DND-41 (cell line): ENCODE measurements at regions not wholly inside any gene's neighbourhood (a gene's known extent, or its start where the extent isn't known, plus 50 kb on each side); places are given as distances from the start of the nearest gene placed in this dataset.

ENCODE experiments used
- ATAC-seq: fragments of 200-7000 bp; cut with Tn5 transposase; 3 replicates; pipeline ENCODE4 v1.9.1; 2021; ENCODE audit warnings: low read depth; ENCODE audit not compliant: insufficient read depth
- DNase-seq: peaks from one replicate; pipeline ENCODE4 v3.0.0-alpha.2; 2020
- H2AFZ ChIP-seq: 2 replicates; pipeline ENCODE4 v1.6.0; 2012; ENCODE audit warnings: low read depth, low read length
- H3K27ac ChIP-seq: 2 replicates; pipeline ENCODE4 v1.5.1; 2012; ENCODE audit warnings: low read length, inconsistent platforms
- H3K27me3 ChIP-seq: fragments of 200-600 bp; sonication (generic); 2 replicates; pipeline ENCODE4 v1.6.0; 2012; ENCODE audit warnings: low read length, mild to moderate bottlenecking, inconsistent platforms; ENCODE audit not compliant: insufficient read depth, poor library complexity
- H3K36me3 ChIP-seq: 2 replicates; pipeline ENCODE4 v1.5.1; 2012; ENCODE audit warnings: low read length, inconsistent platforms; ENCODE audit not compliant: insufficient read depth
- H3K4me1 ChIP-seq: 2 replicates; pipeline ENCODE4 v1.5.1; 2012; ENCODE audit warnings: mild to moderate bottlenecking, low read length; ENCODE audit not compliant: insufficient read depth
- H3K4me2 ChIP-seq: 2 replicates; pipeline ENCODE4 v1.6.0; 2012; ENCODE audit warnings: mild to moderate bottlenecking, moderate library complexity, low read length, inconsistent platforms; ENCODE audit not compliant: insufficient read depth
- H3K4me3 ChIP-seq, 2 experiments: fragments of 200-600 bp in 1 of 2; shearing (Covaris generic) in 1 of 2; 2 replicates each; pipeline ENCODE4 v1.5.1; 2012 to 2016; ENCODE audit warnings: inconsistent platforms in 2 of 2, low read length in 2 of 2, mild to moderate bottlenecking in 2 of 2, low read depth in 1 of 2, moderate library complexity in 1 of 2
- H3K79me2 ChIP-seq: 2 replicates; pipeline ENCODE4 v1.6.0; 2012; ENCODE audit warnings: low read length, inconsistent platforms; ENCODE audit not compliant: insufficient read depth
- H3K9ac ChIP-seq: 2 replicates; pipeline ENCODE4 v1.6.0; 2012; ENCODE audit warnings: low read depth, mild to moderate bottlenecking, inconsistent platforms, low read length, moderate library complexity
- H3K9me3 ChIP-seq: 2 replicates; pipeline ENCODE4 v1.5.1; 2012; ENCODE audit warnings: low read length, moderate library complexity, mild to moderate bottlenecking, inconsistent platforms; ENCODE audit not compliant: insufficient read depth, severe bottlenecking
- H4K20me1 ChIP-seq: 2 replicates; pipeline ENCODE4 v1.6.0; 2012; ENCODE audit warnings: low read length; ENCODE audit not compliant: insufficient read depth
- EZH2 ChIP-seq: IDR thresholded peaks from 3 replicates; pipeline ENCODE4 v1.6.1; 2012; ENCODE audit warnings: borderline replicate concordance, low read depth, mild to moderate bottlenecking, moderate library complexity, low read length, inconsistent platforms; ENCODE audit not compliant: severe bottlenecking
- TF ChIP-seq, protein P1 (sequence below): IDR thresholded peaks from 2 replicates; pipeline ENCODE4 v1.5.1; 2012; ENCODE audit warnings: borderline replicate concordance, low read length, moderate library complexity, mild to moderate bottlenecking; ENCODE audit not compliant: poor library complexity, severe bottlenecking; ENCODE audit errors: extremely low read depth

DNA sequence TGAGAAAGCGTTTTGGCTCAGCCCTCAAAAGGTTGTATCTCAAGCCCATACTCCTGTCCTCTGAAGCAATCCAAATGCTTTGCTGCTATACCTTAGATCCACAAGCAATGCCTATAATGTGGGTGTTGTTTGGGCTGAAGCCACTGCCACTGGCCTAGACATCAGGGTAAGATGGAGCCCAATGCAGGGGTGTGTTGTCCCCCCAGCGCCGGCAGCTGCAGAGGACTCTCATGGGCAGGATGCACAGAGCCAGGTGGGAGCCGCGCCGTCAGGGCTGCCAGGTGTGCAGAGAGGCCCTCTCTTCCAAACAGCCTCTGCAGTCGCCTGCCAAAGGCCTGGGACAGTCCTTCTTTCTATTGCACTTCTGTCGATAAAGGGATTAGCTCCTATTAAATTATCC, 205.2 kb upstream of the SHH start:
- no peaks in the 10 kb centered on the region for H3K36me3 ChIP-seq
- H3K4me3 ChIP-seq: no peak overlapping the region
- no peak overlapping the region for H2AFZ ChIP-seq
- H3K4me1 ChIP-seq: no peaks in the 10 kb centered on the region
- no peak overlapping the region for H3K27ac ChIP-seq
- no peak for TF ChIP-seq EZH2
- TF ChIP-seq, protein P1, sequence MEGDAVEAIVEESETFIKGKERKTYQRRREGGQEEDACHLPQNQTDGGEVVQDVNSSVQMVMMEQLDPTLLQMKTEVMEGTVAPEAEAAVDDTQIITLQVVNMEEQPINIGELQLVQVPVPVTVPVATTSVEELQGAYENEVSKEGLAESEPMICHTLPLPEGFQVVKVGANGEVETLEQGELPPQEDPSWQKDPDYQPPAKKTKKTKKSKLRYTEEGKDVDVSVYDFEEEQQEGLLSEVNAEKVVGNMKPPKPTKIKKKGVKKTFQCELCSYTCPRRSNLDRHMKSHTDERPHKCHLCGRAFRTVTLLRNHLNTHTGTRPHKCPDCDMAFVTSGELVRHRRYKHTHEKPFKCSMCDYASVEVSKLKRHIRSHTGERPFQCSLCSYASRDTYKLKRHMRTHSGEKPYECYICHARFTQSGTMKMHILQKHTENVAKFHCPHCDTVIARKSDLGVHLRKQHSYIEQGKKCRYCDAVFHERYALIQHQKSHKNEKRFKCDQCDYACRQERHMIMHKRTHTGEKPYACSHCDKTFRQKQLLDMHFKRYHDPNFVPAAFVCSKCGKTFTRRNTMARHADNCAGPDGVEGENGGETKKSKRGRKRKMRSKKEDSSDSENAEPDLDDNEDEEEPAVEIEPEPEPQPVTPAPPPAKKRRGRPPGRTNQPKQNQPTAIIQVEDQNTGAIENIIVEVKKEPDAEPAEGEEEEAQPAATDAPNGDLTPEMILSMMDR: no peak
- H3K27me3 ChIP-seq: no peaks in the 10 kb centered on the region
- no peaks in the 10 kb centered on the region for H3K79me2 ChIP-seq
- H4K20me1 ChIP-seq: no peaks in the 10 kb centered on the region
- DNase-seq: no peak
- ATAC-seq: no peak
- H3K4me2 ChIP-seq: no peak overlapping the region
- H3K9ac ChIP-seq: no peak overlapping the region
- no peaks in the 10 kb centered on the region for H3K9me3 ChIP-seq

DNA sequence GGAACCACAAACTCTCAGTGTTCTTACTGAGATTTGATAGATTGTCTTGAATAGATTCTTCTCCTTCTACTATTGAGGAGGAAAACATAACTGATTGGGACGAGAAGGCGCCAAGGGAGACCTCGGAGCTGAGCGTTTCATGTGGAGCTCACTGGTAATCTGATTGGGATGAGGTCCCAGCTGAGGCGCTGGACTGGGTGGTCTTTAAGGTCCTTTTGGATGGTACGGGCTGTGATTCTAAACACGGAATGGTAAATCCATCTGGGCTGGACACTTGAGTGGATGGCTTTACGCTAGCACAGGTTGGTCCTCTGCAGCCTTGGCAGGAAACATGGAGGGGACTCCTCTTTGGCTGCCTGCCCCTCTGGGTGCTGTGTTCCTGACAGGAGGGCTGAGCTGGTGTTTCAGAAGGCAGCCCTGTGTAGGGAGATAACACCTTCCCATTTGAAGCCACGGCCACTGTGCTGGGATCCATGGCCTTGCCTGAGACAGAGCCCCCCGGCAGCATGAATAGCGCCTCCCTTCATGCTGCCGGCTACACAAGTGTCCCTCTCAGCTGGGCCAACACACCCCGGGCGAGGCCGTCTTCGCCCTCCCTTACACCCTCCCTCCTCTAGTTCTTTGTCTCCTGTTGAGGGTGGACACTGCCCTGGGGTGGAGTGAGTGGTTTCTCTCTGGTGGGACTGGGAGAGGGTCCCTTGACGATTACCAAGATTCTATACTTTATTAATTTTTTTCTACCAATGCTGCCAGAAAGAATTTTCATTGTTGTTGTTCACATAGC, 203.2 kb upstream of the SHH start:
- no peaks in the 10 kb centered on the region for H3K4me1 ChIP-seq
- no peak overlapping the region for H2AFZ ChIP-seq
- DNase-seq (no peak), ATAC-seq (no peak)
- no peaks in the 10 kb centered on the region for H4K20me1 ChIP-seq
- no peaks in the 10 kb centered on the region for H3K79me2 ChIP-seq
- H3K9ac ChIP-seq: no peak overlapping the region
- H3K36me3 ChIP-seq: no peaks in the 10 kb centered on the region
- no peak overlapping the region for H3K27ac ChIP-seq
- no peaks in the 10 kb centered on the region for H3K27me3 ChIP-seq
- no peaks in the 10 kb centered on the region for H3K9me3 ChIP-seq
- TF ChIP-seq, protein P1: no peak
- no peak for TF ChIP-seq EZH2
- H3K4me3 ChIP-seq: no peak overlapping the region
- no peak overlapping the region for H3K4me2 ChIP-seq

DNA sequence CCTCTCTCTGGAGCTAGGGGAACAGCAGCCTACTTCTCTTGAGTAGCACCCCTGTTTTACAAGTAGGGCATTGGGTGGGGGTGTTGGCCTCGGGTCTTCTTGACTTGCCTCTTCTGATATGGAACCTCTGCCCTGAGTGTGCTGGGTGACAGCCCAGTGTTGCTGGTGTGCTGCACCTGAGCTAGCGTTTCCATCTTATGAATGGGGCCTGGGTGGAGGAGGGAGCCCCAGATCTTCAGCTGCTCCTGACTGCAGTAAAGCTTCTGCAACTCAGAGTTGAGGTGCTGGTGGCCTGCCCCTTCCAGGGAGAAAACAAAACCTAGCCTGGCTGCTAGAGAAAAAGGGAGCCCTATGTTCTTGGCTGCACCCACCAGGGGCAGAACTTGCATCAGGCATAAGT, 202.5 kb upstream of the SHH start:
- Histone ChIP-seq H4K20me1 (no peaks in the 10 kb centered on the region), H3K9ac (no peak overlapping the region), H3K4me2 (no peak overlapping the region), H3K79me2 (no peaks in the 10 kb centered on the region), H3K4me3 (no peak overlapping the region), H3K27ac (no peak overlapping the region), H3K36me3 (no peaks in the 10 kb centered on the region), H3K27me3 (peaks cover 3% of the 10 kb centered on the region), H3K9me3 (no peaks in the 10 kb centered on the region), H3K4me1 (no peaks in the 10 kb centered on the region), H2AFZ (no peak overlapping the region)
- DNase-seq (no peak), ATAC-seq (no peak)
- no peak for TF ChIP-seq EZH2
- TF ChIP-seq, protein P1: no peak
